GM23338 (cell line): ENCODE measurements at regions not wholly inside any gene's neighbourhood (a gene's known extent, or its start where the extent isn't known, plus 50 kb on each side); places are given as distances from the start of the nearest gene placed in this dataset.
A peak's percentile ranks its signal among the peaks of the same experiment; 100 is the strongest.

Experiments used
- ATAC-seq: fragments of 200-7000 bp; cut with Tn5 transposase; 3 replicates; pipeline ENCODE4 v1.9.1; 2020
- DNase-seq: peaks from one replicate; pipeline ENCODE4 v3.0.0-alpha.2; 2015; ENCODE audit warnings: low spot score
- H2AFZ ChIP-seq: fragments of 200-600 bp; sonication (generic); 2 replicates; pipeline ENCODE4 v1.8.0; 2016; ENCODE audit warnings: antibody characterized with exemption, mild to moderate bottlenecking, moderate library complexity
- H3F3A ChIP-seq: fragments of 200-600 bp; sonication (generic); replicated peaks from 2 replicates; pipeline ENCODE4 v1.8.0; 2017; ENCODE audit warnings: antibody characterized with exemption, mixed run types, low read depth
- H3K27ac ChIP-seq: fragments of 200-600 bp; sonication (generic); 2 replicates; pipeline ENCODE4 v1.6.1; 2016; ENCODE audit warnings: low read depth
- H3K27me3 ChIP-seq: fragments of 200-600 bp; sonication (generic); 2 replicates; pipeline ENCODE4 v1.8.0; 2016; ENCODE audit warnings: mild to moderate bottlenecking, mixed run types, moderate library complexity; ENCODE audit not compliant: insufficient read depth
- H3K36me3 ChIP-seq: fragments of 200-600 bp; sonication (generic); 2 replicates; pipeline ENCODE4 v1.8.0; 2016; ENCODE audit warnings: mild to moderate bottlenecking; ENCODE audit not compliant: insufficient read depth
- H3K4me1 ChIP-seq: fragments of 200-600 bp; sonication (generic); 2 replicates; pipeline ENCODE4 v1.8.0; 2016; ENCODE audit warnings: mild to moderate bottlenecking, moderate library complexity; ENCODE audit not compliant: insufficient read depth
- H3K4me2 ChIP-seq: fragments of 200-600 bp; sonication (generic); 2 replicates; pipeline ENCODE4 v1.7.1; 2017; ENCODE audit warnings: mixed run types
- H3K4me3 ChIP-seq: fragments of 200-600 bp; sonication (generic); 2 replicates; pipeline ENCODE4 v1.6.1; 2016; ENCODE audit warnings: mixed run types
- H3K79me2 ChIP-seq: fragments of 200-600 bp; sonication (generic); replicated peaks from 2 replicates; pipeline ENCODE4 v1.8.0; 2017; ENCODE audit warnings: mild to moderate bottlenecking; ENCODE audit not compliant: insufficient read depth
- H3K9me2 ChIP-seq: fragments of 200-600 bp; sonication (generic); 2 replicates; pipeline ENCODE4 v1.8.0; 2017; ENCODE audit not compliant: insufficient read depth
- H4K20me1 ChIP-seq: fragments of 200-600 bp; sonication (generic); replicated peaks from 2 replicates; pipeline ENCODE4 v1.8.0; 2017; ENCODE audit warnings: mild to moderate bottlenecking; ENCODE audit not compliant: insufficient read depth
- H3K27ac Mint-ChIP-seq: 2 replicates; pipeline ENCODE4 v1.8.0; 2020; ENCODE audit warnings: inconsistent platforms, mild to moderate bottlenecking, moderate library complexity, mixed read lengths
- H3K27me3 Mint-ChIP-seq: 3 replicates; pipeline ENCODE4 v1.8.0; 2022; ENCODE audit warnings: low read depth, mild to moderate bottlenecking, moderate library complexity, mixed read lengths, inconsistent platforms; ENCODE audit not compliant: insufficient read depth, poor library complexity
- H3K36me3 Mint-ChIP-seq: 3 replicates; pipeline ENCODE4 v1.8.0; 2021; ENCODE audit warnings: low read depth, mild to moderate bottlenecking, inconsistent platforms, moderate library complexity, mixed read lengths
- H3K4me1 Mint-ChIP-seq: 3 replicates; pipeline ENCODE4 v1.8.0; 2020; ENCODE audit warnings: mild to moderate bottlenecking, inconsistent platforms, mixed read lengths
- H3K4me3 Mint-ChIP-seq: 3 replicates; pipeline ENCODE4 v1.8.0; 2021; ENCODE audit warnings: moderate library complexity, mild to moderate bottlenecking, inconsistent platforms, mixed read lengths
- H3K9me3 Mint-ChIP-seq: 3 replicates; pipeline ENCODE4 v1.8.0; 2020; ENCODE audit warnings: moderate library complexity, mild to moderate bottlenecking, inconsistent platforms, mixed read lengths
- CTCF ChIP-seq, 2 experiments: fragments of 200-600 bp in 1 of 2; sonication (generic) in 1 of 2; conservative IDR thresholded peaks; 2 replicates each; pipeline versions ENCODE4 v1.5.1 to v1.6.1; 2016 to 2017; ENCODE audit warnings: antibody characterized with exemption in 2 of 2, low read depth in 2 of 2, mild to moderate bottlenecking in 2 of 2, moderate library complexity in 1 of 2
- EZH2phosphoT487 ChIP-seq: fragments of 200-600 bp; sonication (generic); IDR thresholded peaks from one replicate; pipeline ENCODE4 v1.8.1; 2018; ENCODE audit warnings: antibody characterized with exemption; ENCODE audit not compliant: unreplicated experiment
- JUNB ChIP-seq: IDR thresholded peaks from one replicate; pipeline ENCODE4 v1.6.1; 2016; ENCODE audit warnings: antibody characterized with exemption; ENCODE audit not compliant: unreplicated experiment
- NANOG ChIP-seq: IDR thresholded peaks from 2 replicates; pipeline ENCODE4 v1.6.1; 2016; ENCODE audit warnings: antibody characterized with exemption, borderline replicate concordance
- POLR2AphosphoS5 ChIP-seq: IDR thresholded peaks from 2 replicates; pipeline ENCODE4 v1.6.1; 2016; ENCODE audit warnings: antibody characterized with exemption, low read depth
- STAT1 ChIP-seq: IDR thresholded peaks from one replicate; pipeline ENCODE4 v1.6.1; 2016; ENCODE audit warnings: antibody characterized with exemption; ENCODE audit not compliant: unreplicated experiment
- ZNF331 ChIP-seq: fragments of 250-450 bp; sonication (Bioruptor Pico); IDR thresholded peaks from 2 replicates; pipeline ENCODE4 v1.5.0; 2020; ENCODE audit warnings: low read depth, mild to moderate bottlenecking, moderate library complexity
- ZNF462 ChIP-seq: fragments of 250-450 bp; sonication (Bioruptor Pico); IDR thresholded peaks from 2 replicates; pipeline ENCODE4 v1.5.0; 2020; ENCODE audit warnings: mild to moderate bottlenecking, moderate library complexity

GRCh38 chr6:164086076-164086887 lies 671.8 kb downstream of the QKI start:
- TF ChIP-seq POLR2AphosphoS5 (no peak), JUNB (no peak), CTCF (conservative IDR thresholded peaks at IDR 0.05; ENCODE audit: low read depth in 2 of 2) (no peak), EZH2phosphoT487 (no peak), ZNF331 (no peak), STAT1 (no peak), ZNF462 (CRISPR knock-in tag) (no peak), NANOG (no peak)
- no peaks in the 10 kb centered on the region for H3K36me3 ChIP-seq
- H3F3A ChIP-seq, result no peaks in the 10 kb centered on the region
- ATAC-seq (no peak), DNase-seq (no peak)
- H4K20me1 ChIP-seq, result no peaks in the 10 kb centered on the region
- H2AFZ ChIP-seq, result 0 out of 2 replicates have a peak overlapping the region, but pooled peaks have one; percentile 7
- H3K27ac ChIP-seq, result no peak overlapping the region
- no peaks in the 10 kb centered on the region for H3K27me3 ChIP-seq
- Mint-ChIP-seq H3K27ac (no peak overlapping the region), H3K9me3 (peaks cover 14% of the 10 kb centered on the region; the same call in 2 of the 3 replicates), H3K36me3 (no peaks in the 10 kb centered on the region; the same call in 2 of the 3 replicates), H3K27me3 (peaks cover 7% of the 10 kb centered on the region), H3K4me1 (peaks cover 9% of the 10 kb centered on the region), H3K4me3 (no peak overlapping the region)
- H3K4me3 ChIP-seq, result no peak overlapping the region
- no peaks in the 10 kb centered on the region for H3K4me1 ChIP-seq
- 0 out of 2 replicates have a peak, but pooled peaks cover 13% of the 10 kb centered on the region for H3K9me2 ChIP-seq
- no peaks in the 10 kb centered on the region for H3K79me2 ChIP-seq
- H3K4me2 ChIP-seq, result no peak overlapping the region
